ENCODE measurements at regions not wholly inside any gene's neighbourhood (a gene's known extent, or its start where the extent isn't known, plus 50 kb on each side); places are given as distances from the start of the nearest gene placed in this dataset.

- H3K4me1 ChIP-seq (ENCODE audit: insufficient read depth, low read length, poor library complexity, severe bottlenecking) = no peaks in the 10 kb centered on the region
- ChIA-PET POLR2A (no interaction called here), CTCF (ENCODE audit: unreplicated experiment) (no interaction called here)
- DNase-seq (ENCODE audit: low spot score) = no peak
- H4K20me1 ChIP-seq (ENCODE audit: insufficient read depth, low read length) = no peaks in the 10 kb centered on the region
- H3K79me2 ChIP-seq (ENCODE audit: insufficient read depth, low read depth, low read length) = no peaks in the 10 kb centered on the region
- no peak overlapping the region for H3K27ac ChIP-seq (ENCODE audit: low read depth, low read length, poor library complexity, severe bottlenecking)
- intact Hi-C loops (cut with micrococcal nuclease; ENCODE audit: unreplicated experiment) = no loop called here
- H3K36me3 ChIP-seq (ENCODE audit: insufficient read depth, low read length) = no peaks in the 10 kb centered on the region
- no peak overlapping the region for H3K4me2 ChIP-seq (ENCODE audit: low read length)
- TF ChIP-seq CTCF (conservative IDR thresholded peaks at IDR 0.05; ENCODE audit: low read length) = no peak
- no peak for TF ChIP-seq EZH2phosphoT487 (IDR thresholded peaks at IDR 0.05; ENCODE audit: borderline replicate concordance, low read depth, low read length)
- no peak overlapping the region for H3K4me3 ChIP-seq (ENCODE audit: low read depth, low read length, poor library complexity, severe bottlenecking)
- H2AFZ ChIP-seq (ENCODE audit: low read length) = no peak overlapping the region
- no peaks in the 10 kb centered on the region for H3K9me3 ChIP-seq (ENCODE audit: low read length)
- no peaks in the 10 kb centered on the region for H3K9me2 ChIP-seq (ENCODE audit: insufficient read depth, low read length)
- no TSS peak for BruUV-seq (replicated peaks)
Observed at GRCh38 chr2:41668529-41668928, 379.3 kb upstream of the PKDCC start.

DNA sequence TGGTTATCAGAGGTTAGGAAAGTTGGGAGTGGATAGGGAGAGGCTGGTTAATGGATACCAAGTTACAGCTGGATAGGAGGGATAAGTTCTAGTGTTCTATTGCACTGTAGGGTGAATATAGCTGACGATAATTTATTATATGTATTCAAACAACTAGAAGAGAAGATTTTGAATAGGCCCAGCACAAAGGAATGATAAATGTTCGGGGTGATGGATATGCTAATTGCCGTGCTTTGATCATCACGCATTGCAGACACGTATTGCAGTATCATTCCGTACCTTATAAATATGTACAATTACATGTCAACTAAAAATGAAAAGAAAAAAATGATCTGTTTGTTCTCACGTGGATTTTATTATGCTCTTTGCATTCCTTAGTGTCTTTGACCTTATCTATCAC, 369.2 kb upstream of the PKDCC start:
- H3K4me1 ChIP-seq (ENCODE audit: insufficient read depth, low read length, poor library complexity, severe bottlenecking) = no peaks in the 10 kb centered on the region
- intact Hi-C loops (cut with micrococcal nuclease; ENCODE audit: unreplicated experiment) = no loop called here
- H3K9me3 ChIP-seq (ENCODE audit: low read length) = no peaks in the 10 kb centered on the region
- H3K9me2 ChIP-seq (ENCODE audit: insufficient read depth, low read length) = no peaks in the 10 kb centered on the region
- no peak overlapping the region for H3K4me2 ChIP-seq (ENCODE audit: low read length)
- H4K20me1 ChIP-seq (ENCODE audit: insufficient read depth, low read length) = no peaks in the 10 kb centered on the region
- no peak for TF ChIP-seq EZH2phosphoT487 (IDR thresholded peaks at IDR 0.05; ENCODE audit: borderline replicate concordance, low read depth, low read length)
- no peak for TF ChIP-seq CTCF (conservative IDR thresholded peaks at IDR 0.05; ENCODE audit: low read length)
- no TSS peak for BruUV-seq (replicated peaks)
- no peaks in the 10 kb centered on the region for H3K36me3 ChIP-seq (ENCODE audit: insufficient read depth, low read length)
- ChIA-PET POLR2A (no interaction called here), CTCF (ENCODE audit: unreplicated experiment) (no interaction called here)
- no peaks in the 10 kb centered on the region for H3K79me2 ChIP-seq (ENCODE audit: insufficient read depth, low read depth, low read length)
- DNase-seq (ENCODE audit: low spot score) = no peak
- H3K4me3 ChIP-seq (ENCODE audit: low read depth, low read length, poor library complexity, severe bottlenecking) = no peak overlapping the region
- no peak overlapping the region for H2AFZ ChIP-seq (ENCODE audit: low read length)
- no peak overlapping the region for H3K27ac ChIP-seq (ENCODE audit: low read depth, low read length, poor library complexity, severe bottlenecking)

DNA sequence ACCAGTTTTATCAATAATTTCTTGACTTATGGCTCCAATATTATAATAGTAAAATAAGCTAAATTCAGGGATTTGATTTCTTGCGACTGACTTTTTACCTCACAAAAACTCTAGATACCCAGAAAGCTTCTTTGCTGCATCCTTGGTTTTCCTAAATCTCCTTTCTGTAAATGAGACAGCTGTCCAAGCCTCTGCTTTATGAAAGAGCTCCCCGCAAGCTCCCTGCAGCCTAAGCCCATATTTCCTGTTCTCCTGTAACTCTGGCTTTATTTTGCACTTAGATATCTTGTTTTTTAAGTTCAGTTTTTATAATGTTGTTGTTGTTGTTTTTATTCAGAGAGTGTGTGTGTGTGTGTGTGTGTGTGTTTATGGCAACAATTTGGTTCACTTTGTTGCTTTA, 361.7 kb upstream of the PKDCC start:
- Histone ChIP-seq H3K4me2 (ENCODE audit: low read length) (no peak overlapping the region), H2AFZ (ENCODE audit: low read length) (no peak overlapping the region), H3K4me1 (ENCODE audit: insufficient read depth, low read length, poor library complexity, severe bottlenecking) (no peaks in the 10 kb centered on the region), H3K27ac (ENCODE audit: low read depth, low read length, poor library complexity, severe bottlenecking) (no peak overlapping the region), H3K9me3 (ENCODE audit: low read length) (no peaks in the 10 kb centered on the region), H3K4me3 (ENCODE audit: low read depth, low read length, poor library complexity, severe bottlenecking) (no peak overlapping the region), H4K20me1 (ENCODE audit: insufficient read depth, low read length) (no peaks in the 10 kb centered on the region), H3K9me2 (ENCODE audit: insufficient read depth, low read length) (no peaks in the 10 kb centered on the region), H3K36me3 (ENCODE audit: insufficient read depth, low read length) (no peaks in the 10 kb centered on the region), H3K79me2 (ENCODE audit: insufficient read depth, low read depth, low read length) (no peaks in the 10 kb centered on the region)
- no peak for DNase-seq (ENCODE audit: low spot score)
- no TSS peak for BruUV-seq (replicated peaks)
- CTCF ChIA-PET (ENCODE audit: unreplicated experiment) = no interaction called here
- TF ChIP-seq CTCF (conservative IDR thresholded peaks at IDR 0.05; ENCODE audit: low read length) = no peak
- no peak for TF ChIP-seq EZH2phosphoT487 (IDR thresholded peaks at IDR 0.05; ENCODE audit: borderline replicate concordance, low read depth, low read length)
- intact Hi-C loops (cut with micrococcal nuclease; ENCODE audit: unreplicated experiment) = no loop called here
- POLR2A ChIA-PET = interaction anchor here (0.9 to 1.2 kb wide), 3 partner anchors 10 to 561 kb away, joined by 3 to 4 read pairs (median 3); no protein-coding TSS in a partner anchor
